K562 (cell line): ENCODE measurements at regions not wholly inside any gene's neighbourhood (a gene's known extent, or its start where the extent isn't known, plus 50 kb on each side); places are given as distances from the start of the nearest gene placed in this dataset.
A peak's percentile ranks its signal among the peaks of the same experiment; 100 is the strongest.

Experiments used
- LCOR ChIP-seq: sonication (generic); formaldehyde crosslinking; IDR thresholded peaks from 2 replicates; pipeline ENCODE4 v1.8.0; 2022; ENCODE audit warnings: mild to moderate bottlenecking, missing genetic modification reagents
- MAFF ChIP-seq: IDR thresholded peaks from 2 replicates; pipeline ENCODE4 v1.6.1; 2012; ENCODE audit warnings: low read length, improper control_type of control experiment
- MIER1 ChIP-seq: fragments of 450-650 bp; IDR thresholded peaks from 2 replicates; pipeline ENCODE4 v1.6.1; 2016; ENCODE audit warnings: antibody characterized with exemption, mild to moderate bottlenecking, low read depth
- NR2C2 ChIP-seq, 2 experiments: fragments of 200-800 bp in 1 of 2; sonication (Bioruptor generic) in 1 of 2; sonication (generic) in 1 of 2; formaldehyde crosslinking in 1 of 2; IDR thresholded peaks; 2 replicates each; pipeline versions ENCODE4 v1.6.1 to v1.8.0; 2016 to 2022; ENCODE audit warnings: mild to moderate bottlenecking in 1 of 2, missing compliant biosample characterization in 1 of 2, missing genetic modification characterization in 1 of 2, missing genetic modification reagents in 1 of 2
- SMARCA4 ChIP-seq: fragments of 450-650 bp; IDR thresholded peaks from 2 replicates; pipeline ENCODE4 v1.6.1; 2016
- TFAP4 ChIP-seq: sonication (generic); formaldehyde crosslinking; IDR thresholded peaks from 2 replicates; pipeline ENCODE4 v1.8.0; 2022; ENCODE audit warnings: missing genetic modification reagents, mild to moderate bottlenecking, moderate library complexity, borderline replicate concordance
- ZNF668 ChIP-seq: fragments of 250-450 bp; sonication (Bioruptor Pico); IDR thresholded peaks from 2 replicates; pipeline ENCODE4 v1.8.0; 2022; ENCODE audit warnings: mild to moderate bottlenecking, inconsistent platforms
- TF ChIP-seq, protein P1 (sequence below), 3 experiments: fragments of 200-800 bp in 1 of 3; sonication (Bioruptor generic) in 1 of 3; sonication (generic) in 1 of 3; formaldehyde crosslinking in 1 of 3; IDR thresholded peaks; 2 replicates each; pipeline versions ENCODE4 v1.6.1 to v1.8.0; 2016 to 2022; ENCODE audit warnings: mild to moderate bottlenecking in 2 of 3, missing compliant biosample characterization in 2 of 3, missing genetic modification characterization in 2 of 3, missing genetic modification reagents in 1 of 3
- TF ChIP-seq, protein P2 (sequence below): fragments of 450-650 bp; IDR thresholded peaks from 2 replicates; pipeline ENCODE4 v1.6.1; 2016; ENCODE audit warnings: mild to moderate bottlenecking, moderate library complexity

GRCh38 chr20:62529896-62530642 is 54.3 kb upstream of the GATA5 start (continued):
- TF ChIP-seq, protein P1, sequence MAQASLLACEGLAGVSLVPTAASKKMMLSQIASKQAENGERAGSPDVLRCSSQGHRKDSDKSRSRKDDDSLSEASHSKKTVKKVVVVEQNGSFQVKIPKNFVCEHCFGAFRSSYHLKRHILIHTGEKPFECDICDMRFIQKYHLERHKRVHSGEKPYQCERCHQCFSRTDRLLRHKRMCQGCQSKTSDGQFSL (CRISPR knock-in tag; IDR thresholded peaks at IDR 0.05): peak; percentile 32; the same call in 1 of the 2 replicates
- TF ChIP-seq, protein P1 (tag; IDR thresholded peaks at IDR 0.05): no peak
- TF ChIP-seq, protein P2, sequence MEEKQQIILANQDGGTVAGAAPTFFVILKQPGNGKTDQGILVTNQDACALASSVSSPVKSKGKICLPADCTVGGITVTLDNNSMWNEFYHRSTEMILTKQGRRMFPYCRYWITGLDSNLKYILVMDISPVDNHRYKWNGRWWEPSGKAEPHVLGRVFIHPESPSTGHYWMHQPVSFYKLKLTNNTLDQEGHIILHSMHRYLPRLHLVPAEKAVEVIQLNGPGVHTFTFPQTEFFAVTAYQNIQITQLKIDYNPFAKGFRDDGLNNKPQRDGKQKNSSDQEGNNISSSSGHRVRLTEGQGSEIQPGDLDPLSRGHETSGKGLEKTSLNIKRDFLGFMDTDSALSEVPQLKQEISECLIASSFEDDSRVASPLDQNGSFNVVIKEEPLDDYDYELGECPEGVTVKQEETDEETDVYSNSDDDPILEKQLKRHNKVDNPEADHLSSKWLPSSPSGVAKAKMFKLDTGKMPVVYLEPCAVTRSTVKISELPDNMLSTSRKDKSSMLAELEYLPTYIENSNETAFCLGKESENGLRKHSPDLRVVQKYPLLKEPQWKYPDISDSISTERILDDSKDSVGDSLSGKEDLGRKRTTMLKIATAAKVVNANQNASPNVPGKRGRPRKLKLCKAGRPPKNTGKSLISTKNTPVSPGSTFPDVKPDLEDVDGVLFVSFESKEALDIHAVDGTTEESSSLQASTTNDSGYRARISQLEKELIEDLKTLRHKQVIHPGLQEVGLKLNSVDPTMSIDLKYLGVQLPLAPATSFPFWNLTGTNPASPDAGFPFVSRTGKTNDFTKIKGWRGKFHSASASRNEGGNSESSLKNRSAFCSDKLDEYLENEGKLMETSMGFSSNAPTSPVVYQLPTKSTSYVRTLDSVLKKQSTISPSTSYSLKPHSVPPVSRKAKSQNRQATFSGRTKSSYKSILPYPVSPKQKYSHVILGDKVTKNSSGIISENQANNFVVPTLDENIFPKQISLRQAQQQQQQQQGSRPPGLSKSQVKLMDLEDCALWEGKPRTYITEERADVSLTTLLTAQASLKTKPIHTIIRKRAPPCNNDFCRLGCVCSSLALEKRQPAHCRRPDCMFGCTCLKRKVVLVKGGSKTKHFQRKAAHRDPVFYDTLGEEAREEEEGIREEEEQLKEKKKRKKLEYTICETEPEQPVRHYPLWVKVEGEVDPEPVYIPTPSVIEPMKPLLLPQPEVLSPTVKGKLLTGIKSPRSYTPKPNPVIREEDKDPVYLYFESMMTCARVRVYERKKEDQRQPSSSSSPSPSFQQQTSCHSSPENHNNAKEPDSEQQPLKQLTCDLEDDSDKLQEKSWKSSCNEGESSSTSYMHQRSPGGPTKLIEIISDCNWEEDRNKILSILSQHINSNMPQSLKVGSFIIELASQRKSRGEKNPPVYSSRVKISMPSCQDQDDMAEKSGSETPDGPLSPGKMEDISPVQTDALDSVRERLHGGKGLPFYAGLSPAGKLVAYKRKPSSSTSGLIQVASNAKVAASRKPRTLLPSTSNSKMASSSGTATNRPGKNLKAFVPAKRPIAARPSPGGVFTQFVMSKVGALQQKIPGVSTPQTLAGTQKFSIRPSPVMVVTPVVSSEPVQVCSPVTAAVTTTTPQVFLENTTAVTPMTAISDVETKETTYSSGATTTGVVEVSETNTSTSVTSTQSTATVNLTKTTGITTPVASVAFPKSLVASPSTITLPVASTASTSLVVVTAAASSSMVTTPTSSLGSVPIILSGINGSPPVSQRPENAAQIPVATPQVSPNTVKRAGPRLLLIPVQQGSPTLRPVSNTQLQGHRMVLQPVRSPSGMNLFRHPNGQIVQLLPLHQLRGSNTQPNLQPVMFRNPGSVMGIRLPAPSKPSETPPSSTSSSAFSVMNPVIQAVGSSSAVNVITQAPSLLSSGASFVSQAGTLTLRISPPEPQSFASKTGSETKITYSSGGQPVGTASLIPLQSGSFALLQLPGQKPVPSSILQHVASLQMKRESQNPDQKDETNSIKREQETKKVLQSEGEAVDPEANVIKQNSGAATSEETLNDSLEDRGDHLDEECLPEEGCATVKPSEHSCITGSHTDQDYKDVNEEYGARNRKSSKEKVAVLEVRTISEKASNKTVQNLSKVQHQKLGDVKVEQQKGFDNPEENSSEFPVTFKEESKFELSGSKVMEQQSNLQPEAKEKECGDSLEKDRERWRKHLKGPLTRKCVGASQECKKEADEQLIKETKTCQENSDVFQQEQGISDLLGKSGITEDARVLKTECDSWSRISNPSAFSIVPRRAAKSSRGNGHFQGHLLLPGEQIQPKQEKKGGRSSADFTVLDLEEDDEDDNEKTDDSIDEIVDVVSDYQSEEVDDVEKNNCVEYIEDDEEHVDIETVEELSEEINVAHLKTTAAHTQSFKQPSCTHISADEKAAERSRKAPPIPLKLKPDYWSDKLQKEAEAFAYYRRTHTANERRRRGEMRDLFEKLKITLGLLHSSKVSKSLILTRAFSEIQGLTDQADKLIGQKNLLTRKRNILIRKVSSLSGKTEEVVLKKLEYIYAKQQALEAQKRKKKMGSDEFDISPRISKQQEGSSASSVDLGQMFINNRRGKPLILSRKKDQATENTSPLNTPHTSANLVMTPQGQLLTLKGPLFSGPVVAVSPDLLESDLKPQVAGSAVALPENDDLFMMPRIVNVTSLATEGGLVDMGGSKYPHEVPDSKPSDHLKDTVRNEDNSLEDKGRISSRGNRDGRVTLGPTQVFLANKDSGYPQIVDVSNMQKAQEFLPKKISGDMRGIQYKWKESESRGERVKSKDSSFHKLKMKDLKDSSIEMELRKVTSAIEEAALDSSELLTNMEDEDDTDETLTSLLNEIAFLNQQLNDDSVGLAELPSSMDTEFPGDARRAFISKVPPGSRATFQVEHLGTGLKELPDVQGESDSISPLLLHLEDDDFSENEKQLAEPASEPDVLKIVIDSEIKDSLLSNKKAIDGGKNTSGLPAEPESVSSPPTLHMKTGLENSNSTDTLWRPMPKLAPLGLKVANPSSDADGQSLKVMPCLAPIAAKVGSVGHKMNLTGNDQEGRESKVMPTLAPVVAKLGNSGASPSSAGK: 0 out of 2 replicates have a peak, but pooled peaks have one; percentile 19
- no peak for TF ChIP-seq NR2C2 (CRISPR knock-in tag; IDR thresholded peaks at IDR 0.05)
- peak; percentile 33; the same call in 1 of the 2 replicates for TF ChIP-seq NR2C2 (tag; IDR thresholded peaks at IDR 0.05)
- peak; percentile 99 for TF ChIP-seq MIER1
- peak; percentile 38; the same call in 1 of the 2 replicates for TF ChIP-seq SMARCA4
- no peak for TF ChIP-seq LCOR (CRISPR knock-in tag)
- 0 out of 2 replicates have a peak, but pooled peaks have one; percentile 38 for TF ChIP-seq ZNF668 (CRISPR knock-in tag)
- TF ChIP-seq MAFF: no peak
- peak; percentile 89 for TF ChIP-seq TFAP4 (CRISPR knock-in tag)
